ENCODE measurements at regions not wholly inside any gene's neighbourhood (a gene's known extent, or its start where the extent isn't known, plus 50 kb on each side); places are given as distances from the start of the nearest gene placed in this dataset.
A peak's percentile ranks its signal among the peaks of the same experiment; 100 is the strongest.

DNA sequence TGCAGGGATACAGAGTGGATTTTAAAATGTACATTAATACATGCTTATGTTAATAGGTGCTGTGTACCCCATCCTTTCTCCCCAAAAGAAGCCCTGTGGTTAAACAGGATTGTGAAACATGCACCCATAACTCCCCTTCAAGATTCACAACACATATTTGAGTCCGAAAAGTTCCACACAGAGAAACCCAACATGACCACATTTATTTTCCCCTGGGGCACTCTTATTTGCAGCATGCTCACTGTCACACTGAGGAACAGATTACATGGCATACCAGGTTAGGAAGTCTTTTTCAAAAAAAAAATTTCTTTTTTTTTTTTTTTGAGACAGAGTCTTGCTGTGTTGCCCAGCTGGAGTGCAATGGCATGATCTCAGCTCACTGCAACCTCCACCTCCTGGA, 67.7 kb upstream of the COL5A2 start:
- TF ChIP-seq, protein P1, sequence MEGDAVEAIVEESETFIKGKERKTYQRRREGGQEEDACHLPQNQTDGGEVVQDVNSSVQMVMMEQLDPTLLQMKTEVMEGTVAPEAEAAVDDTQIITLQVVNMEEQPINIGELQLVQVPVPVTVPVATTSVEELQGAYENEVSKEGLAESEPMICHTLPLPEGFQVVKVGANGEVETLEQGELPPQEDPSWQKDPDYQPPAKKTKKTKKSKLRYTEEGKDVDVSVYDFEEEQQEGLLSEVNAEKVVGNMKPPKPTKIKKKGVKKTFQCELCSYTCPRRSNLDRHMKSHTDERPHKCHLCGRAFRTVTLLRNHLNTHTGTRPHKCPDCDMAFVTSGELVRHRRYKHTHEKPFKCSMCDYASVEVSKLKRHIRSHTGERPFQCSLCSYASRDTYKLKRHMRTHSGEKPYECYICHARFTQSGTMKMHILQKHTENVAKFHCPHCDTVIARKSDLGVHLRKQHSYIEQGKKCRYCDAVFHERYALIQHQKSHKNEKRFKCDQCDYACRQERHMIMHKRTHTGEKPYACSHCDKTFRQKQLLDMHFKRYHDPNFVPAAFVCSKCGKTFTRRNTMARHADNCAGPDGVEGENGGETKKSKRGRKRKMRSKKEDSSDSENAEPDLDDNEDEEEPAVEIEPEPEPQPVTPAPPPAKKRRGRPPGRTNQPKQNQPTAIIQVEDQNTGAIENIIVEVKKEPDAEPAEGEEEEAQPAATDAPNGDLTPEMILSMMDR (IDR thresholded peaks at IDR 0.05) = no peak
- H3K27me3 Mint-ChIP-seq (ENCODE audit: low read depth, poor library complexity) = no peaks in the 10 kb centered on the region
- no peaks in the 10 kb centered on the region for H3K4me1 Mint-ChIP-seq
- H3K9me3 Mint-ChIP-seq = peaks cover 25% of the 10 kb centered on the region
- DNase-seq = no peak
- peaks cover 21% of the 10 kb centered on the region for H3K36me3 Mint-ChIP-seq (ENCODE audit: low read depth)
- no peak overlapping the region for H3K4me3 Mint-ChIP-seq
- peak overlapping the region; percentile 46 for H3K27ac Mint-ChIP-seq

DNA sequence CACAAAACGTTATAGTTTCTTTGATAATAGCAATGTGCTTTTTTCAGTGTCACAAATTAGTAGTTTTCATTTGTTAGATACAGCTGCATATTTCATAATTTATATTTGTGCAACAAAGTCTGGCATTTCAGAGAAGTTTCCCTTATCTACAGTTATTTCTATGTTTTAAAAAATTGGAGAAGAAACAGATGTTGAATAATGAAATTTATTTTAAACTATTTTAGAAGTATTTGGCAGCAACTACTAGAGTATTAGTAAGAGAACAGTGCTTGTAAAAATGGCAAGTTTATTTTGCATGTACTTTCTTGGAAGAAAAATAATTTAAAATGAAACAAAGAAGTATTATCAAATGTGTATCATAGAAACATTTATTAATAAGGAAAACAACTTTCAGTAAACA, 68.6 kb upstream of the COL5A2 start:
- no peak for DNase-seq
- TF ChIP-seq, protein P1 (IDR thresholded peaks at IDR 0.05) = no peak
- Mint-ChIP-seq H3K36me3 (ENCODE audit: low read depth) (peaks cover 15% of the 10 kb centered on the region), H3K27ac (no peak overlapping the region), H3K9me3 (peaks cover 17% of the 10 kb centered on the region), H3K27me3 (ENCODE audit: low read depth, poor library complexity) (no peaks in the 10 kb centered on the region), H3K4me3 (no peak overlapping the region), H3K4me1 (no peaks in the 10 kb centered on the region)

DNA sequence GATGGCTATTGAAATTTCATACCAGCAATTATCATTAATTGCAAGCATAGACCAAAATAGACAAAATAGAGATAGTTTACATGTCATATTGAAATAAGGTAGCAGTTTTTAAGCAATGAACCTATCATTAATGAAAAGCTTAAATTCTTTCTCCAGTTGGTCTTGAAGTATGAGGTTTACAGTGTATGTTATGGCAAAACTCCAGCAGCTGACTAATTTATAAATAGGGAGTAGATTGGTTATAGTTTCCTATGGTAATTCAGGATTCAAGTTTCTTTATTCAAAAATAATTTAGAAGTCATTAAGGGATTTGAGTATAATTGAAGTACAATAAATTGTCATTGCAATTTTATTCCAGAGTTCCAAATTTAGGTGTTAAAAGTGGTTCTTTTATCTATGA, 69.6 kb upstream of the COL5A2 start:
- H3K4me3 Mint-ChIP-seq = no peak overlapping the region
- H3K9me3 Mint-ChIP-seq = peaks cover 9% of the 10 kb centered on the region
- no peak for DNase-seq
- H3K36me3 Mint-ChIP-seq (ENCODE audit: low read depth) = peaks cover 8% of the 10 kb centered on the region
- peaks cover 8% of the 10 kb centered on the region for H3K4me1 Mint-ChIP-seq
- no peak overlapping the region for H3K27ac Mint-ChIP-seq
- TF ChIP-seq, protein P1 (IDR thresholded peaks at IDR 0.05) = no peak
- no peaks in the 10 kb centered on the region for H3K27me3 Mint-ChIP-seq (ENCODE audit: low read depth, poor library complexity)

DNA sequence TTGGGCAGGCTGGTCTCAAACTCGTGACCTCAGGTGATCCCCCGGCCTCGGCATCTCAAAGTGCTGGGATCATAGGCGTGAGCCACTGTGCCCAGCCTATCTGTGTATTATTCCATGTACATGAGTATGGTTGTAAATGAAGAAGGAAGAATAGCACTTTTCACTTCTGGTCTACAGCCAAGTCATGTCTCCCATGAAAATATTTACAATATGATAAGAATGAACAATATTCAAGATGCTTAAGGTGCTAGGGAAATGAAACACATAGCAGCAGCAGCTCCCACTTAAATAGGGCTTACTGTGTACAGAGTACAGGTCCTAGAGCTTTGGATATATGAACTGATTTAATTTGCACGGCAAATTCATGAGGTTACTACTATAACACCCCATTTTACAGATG, 70.3 kb upstream of the COL5A2 start:
- TF ChIP-seq, protein P1 (IDR thresholded peaks at IDR 0.05) = no peak
- Mint-ChIP-seq H3K4me3 (no peak overlapping the region), H3K4me1 (peaks cover 15% of the 10 kb centered on the region), H3K27me3 (ENCODE audit: low read depth, poor library complexity) (no peaks in the 10 kb centered on the region), H3K36me3 (ENCODE audit: low read depth) (peaks cover under 1% of the 10 kb centered on the region), H3K9me3 (peaks cover 2% of the 10 kb centered on the region), H3K27ac (no peak overlapping the region)
- DNase-seq = no peak

DNA sequence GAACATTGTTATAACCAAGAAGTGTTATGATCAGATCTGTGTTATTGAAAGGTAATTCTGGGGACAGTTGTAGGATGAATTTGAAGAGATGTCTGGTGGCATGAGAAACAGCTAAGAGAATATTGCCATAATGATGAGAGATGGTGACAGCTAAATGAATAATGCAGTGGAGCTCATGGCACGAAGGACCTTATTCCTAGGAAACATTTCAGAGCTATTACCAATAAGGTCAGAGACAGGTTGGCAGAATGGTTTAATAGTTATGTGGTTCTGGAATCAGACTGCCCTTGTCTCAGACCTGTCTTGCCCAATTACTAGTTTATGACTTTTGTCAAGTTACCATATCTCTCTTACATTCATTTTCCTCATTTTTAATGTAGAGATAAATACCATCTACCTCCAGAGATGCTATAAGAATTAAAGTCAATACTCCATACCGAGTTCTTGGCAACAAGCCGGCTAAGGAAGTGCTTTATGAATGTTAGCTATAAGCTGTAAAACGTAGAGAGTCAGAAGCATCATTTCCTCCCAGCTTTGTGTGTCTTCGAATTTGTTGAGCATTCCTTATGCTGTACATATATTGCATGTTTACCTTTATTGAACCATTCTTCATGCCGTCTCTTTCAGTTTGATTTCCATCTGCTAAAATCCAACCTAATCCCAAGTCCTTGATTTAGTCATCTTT, 73.6 kb upstream of the COL5A2 start:
- DNase-seq = no peak
- H3K27me3 Mint-ChIP-seq (ENCODE audit: low read depth, poor library complexity) = no peaks in the 10 kb centered on the region
- H3K36me3 Mint-ChIP-seq (ENCODE audit: low read depth) = no peaks in the 10 kb centered on the region
- H3K9me3 Mint-ChIP-seq = no peaks in the 10 kb centered on the region
- no peak overlapping the region for H3K27ac Mint-ChIP-seq
- TF ChIP-seq, protein P1 (IDR thresholded peaks at IDR 0.05) = no peak
- peaks cover 16% of the 10 kb centered on the region for H3K4me1 Mint-ChIP-seq
- H3K4me3 Mint-ChIP-seq = no peak overlapping the region

DNA sequence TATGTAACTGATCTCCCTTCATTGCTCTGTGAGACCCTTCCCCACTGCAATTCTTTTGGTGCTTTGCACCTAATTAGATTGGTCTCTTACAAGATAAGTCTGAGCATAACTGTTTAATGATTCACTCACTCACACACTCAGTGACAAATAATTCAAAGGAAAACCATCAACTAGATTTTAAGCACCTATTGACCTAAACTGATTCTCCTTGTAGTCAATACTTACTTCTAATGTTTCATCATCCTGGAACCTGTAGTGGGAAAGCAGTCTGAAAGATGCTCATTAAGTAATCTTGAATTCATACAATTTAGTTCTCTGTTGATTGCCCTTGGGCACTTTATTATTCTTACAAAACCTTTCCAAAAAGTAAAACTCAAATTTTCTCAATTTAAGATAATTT, 74.3 kb upstream of the COL5A2 start:
- TF ChIP-seq, protein P1 (IDR thresholded peaks at IDR 0.05) = no peak
- DNase-seq = no peak
- Mint-ChIP-seq H3K9me3 (no peaks in the 10 kb centered on the region), H3K4me3 (no peak overlapping the region), H3K4me1 (peaks cover 16% of the 10 kb centered on the region), H3K27me3 (ENCODE audit: low read depth, poor library complexity) (no peaks in the 10 kb centered on the region), H3K36me3 (ENCODE audit: low read depth) (no peaks in the 10 kb centered on the region), H3K27ac (no peak overlapping the region)
